WI38 (cell line): ENCODE measurements at regions not wholly inside any gene's neighbourhood (a gene's known extent, or its start where the extent isn't known, plus 50 kb on each side); places are given as distances from the start of the nearest gene placed in this dataset.
"Not testable (repeated sequence)": the region's sequence is repeated elsewhere in the genome, so short reads cannot be mapped to it uniquely, and the experiment has no call there.

Experiments
- H3K4me3 ChIP-seq: 2 replicates; pipeline ENCODE4 v1.5.1; 2011; ENCODE audit warnings: low read depth, mild to moderate bottlenecking, control low read depth, low read length
- TF ChIP-seq, protein P1 (sequence below): IDR thresholded peaks from 2 replicates; pipeline ENCODE4 v1.5.1; 2012; ENCODE audit warnings: low read depth, mild to moderate bottlenecking, control low read depth, low read length

DNA sequence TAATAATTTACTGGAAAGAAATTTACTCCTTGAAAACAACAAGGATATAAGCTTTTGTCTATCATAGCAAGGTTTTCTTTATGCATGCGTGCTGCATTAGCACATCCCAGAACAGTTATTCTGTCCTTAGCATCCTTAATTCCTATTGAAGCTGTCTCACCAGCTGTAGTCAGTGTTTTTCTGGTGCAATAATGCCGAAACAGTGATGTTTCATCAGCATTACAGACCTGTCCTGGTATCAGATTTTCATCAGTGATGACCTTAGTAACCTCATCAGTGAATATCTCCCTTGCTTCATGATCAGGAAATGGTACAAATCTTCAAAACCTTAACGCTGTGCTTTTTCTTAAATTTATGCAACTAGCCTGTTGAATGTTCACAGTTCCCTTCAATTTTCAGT, 264.7 kb upstream of the STARD13 start:
- no peak overlapping the region for H3K4me3 ChIP-seq
- TF ChIP-seq, protein P1, sequence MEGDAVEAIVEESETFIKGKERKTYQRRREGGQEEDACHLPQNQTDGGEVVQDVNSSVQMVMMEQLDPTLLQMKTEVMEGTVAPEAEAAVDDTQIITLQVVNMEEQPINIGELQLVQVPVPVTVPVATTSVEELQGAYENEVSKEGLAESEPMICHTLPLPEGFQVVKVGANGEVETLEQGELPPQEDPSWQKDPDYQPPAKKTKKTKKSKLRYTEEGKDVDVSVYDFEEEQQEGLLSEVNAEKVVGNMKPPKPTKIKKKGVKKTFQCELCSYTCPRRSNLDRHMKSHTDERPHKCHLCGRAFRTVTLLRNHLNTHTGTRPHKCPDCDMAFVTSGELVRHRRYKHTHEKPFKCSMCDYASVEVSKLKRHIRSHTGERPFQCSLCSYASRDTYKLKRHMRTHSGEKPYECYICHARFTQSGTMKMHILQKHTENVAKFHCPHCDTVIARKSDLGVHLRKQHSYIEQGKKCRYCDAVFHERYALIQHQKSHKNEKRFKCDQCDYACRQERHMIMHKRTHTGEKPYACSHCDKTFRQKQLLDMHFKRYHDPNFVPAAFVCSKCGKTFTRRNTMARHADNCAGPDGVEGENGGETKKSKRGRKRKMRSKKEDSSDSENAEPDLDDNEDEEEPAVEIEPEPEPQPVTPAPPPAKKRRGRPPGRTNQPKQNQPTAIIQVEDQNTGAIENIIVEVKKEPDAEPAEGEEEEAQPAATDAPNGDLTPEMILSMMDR = no peak

DNA sequence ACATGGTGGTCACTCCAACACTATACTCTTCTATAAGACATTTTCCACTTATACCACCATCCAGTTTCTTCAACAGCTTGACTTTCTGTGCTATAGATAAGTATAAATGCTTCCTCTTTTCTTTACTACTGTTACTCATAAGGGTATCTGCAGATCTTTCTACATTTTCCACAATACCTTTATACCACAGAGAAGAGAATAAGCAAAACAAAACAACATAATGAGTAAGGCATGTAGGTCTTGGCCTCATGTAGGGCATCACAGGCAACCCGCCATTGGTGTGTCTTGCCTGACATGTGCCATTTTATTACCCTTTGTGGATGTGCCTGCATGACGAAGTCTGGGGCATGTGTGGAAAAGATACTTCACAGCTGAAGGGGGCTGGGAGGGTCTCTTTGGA, 265.3 kb upstream of the STARD13 start:
- no peak overlapping the region for H3K4me3 ChIP-seq
- TF ChIP-seq, protein P1 = no peak

DNA sequence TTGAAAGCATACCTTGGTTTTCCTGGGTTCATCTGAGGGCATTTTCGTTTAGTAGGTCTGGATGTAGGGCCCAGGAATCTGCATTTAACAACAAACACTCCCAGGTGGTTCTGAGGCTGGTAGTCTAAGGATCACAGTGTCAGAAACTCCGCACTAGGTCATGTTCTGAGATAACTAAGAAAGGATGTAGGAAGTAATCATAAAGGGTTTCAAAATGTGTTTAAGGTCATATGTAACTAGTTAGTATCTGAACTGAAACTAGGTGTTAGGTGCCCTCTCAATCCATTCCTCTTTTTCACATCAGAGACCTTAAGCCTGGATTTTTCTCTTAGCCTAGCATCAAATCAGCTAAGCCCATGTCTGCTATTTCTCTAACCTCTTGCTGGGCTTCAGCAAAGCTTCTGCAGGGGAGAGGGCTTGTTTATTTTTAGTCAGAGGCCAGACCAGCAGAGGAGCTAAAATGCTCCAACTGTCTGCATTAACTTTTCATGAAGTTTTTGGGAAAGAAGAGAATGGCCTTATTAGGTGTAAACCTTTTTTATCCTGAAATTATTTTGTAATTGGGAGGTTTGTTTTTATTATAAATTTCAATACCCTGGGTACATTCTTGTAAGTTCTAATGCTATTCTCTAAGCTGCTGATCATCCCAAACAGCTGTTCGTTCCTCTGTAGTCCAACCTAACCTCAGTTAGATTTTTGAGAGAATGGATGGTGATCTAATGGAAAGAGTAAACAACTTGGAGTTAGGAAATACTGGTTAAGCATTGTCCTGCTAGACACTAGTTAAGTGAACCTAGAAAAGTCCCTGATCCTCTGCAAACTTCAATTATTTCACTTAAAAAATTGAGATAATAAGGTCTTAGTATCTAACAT, 262.8 kb upstream of the RFC3 start:
- TF ChIP-seq, protein P1 = no peak
- no peak overlapping the region for H3K4me3 ChIP-seq

DNA sequence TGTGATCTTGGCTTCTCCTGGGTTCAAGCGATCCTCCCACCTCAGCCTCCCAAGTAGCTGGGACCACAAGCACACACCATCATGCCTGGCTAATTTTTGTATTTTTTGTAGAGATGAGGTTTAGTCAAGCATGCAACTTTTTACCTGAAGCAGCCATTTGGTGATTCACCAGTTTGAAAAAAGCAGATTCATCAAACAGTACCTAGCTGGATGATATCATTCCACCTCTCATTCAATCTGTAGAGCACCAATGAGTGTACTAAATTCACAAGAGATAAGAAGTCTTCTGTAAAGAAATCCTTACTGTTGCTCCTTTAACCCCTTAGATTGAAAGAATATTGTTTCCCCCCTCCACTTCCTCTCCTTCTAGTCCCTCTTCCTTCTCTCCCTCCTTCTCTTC, 261.1 kb upstream of the RFC3 start:
- no peak overlapping the region for H3K4me3 ChIP-seq
- TF ChIP-seq, protein P1 = no peak

DNA sequence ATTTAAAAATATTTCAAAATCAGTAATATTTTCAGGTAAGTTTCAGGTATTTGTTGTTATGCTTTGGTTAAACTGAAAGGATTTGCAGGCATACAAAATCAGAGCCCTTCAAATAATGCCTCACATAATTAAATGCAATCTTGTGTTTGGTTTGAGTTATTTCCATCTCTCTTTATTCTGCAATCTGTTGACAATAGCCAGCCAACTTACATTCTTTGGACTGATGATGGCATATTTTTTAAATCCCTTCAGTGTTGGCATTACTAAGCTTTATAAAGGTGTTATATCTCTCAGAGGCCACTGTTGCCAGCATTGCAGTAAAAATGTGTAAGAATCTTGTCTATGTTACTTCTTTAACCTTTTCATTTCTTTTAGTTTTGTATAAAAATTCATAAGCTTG, 257.2 kb upstream of the RFC3 start:
- TF ChIP-seq, protein P1 = no peak
- no peak overlapping the region for H3K4me3 ChIP-seq

DNA sequence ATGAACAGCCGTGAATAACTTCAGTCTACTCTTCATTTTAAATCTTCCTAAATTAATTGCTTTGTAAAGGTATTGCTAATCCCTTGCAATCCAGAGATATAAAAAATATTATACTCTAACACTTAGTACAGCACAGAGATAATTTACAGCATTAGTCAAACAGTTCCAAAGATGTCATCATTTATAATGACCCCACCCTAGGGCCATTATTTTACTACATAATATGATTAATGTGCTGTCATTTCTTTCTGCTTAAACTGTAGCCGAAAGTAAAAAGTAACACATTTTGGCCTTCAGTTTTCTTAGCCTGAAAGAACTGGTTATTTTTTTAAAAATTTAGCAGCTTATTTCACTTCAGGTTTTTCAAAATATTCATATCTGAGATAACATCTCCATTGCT, 256.3 kb upstream of the RFC3 start:
- TF ChIP-seq, protein P1 = no peak
- H3K4me3 ChIP-seq = no peak overlapping the region

DNA sequence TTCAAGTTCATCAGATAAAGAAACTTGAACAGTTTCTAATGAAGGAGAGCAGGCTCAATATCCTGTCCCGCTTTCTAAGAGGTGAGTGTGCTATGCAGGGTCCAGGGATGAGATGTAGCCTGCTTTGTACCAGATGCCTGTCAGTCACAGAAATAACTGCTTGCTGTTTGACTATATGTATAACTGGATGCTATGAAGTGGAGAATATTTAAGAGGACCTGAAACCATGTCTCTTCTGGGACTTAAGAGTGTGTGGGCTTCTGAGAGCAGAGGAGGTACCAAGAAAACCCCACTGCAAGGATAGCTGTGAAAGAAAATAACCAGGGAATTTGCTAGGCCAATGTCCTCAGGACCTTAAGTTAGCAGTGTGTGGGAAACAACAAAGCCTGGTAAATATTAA, 246.3 kb upstream of the RFC3 start:
- H3K4me3 ChIP-seq = no peak overlapping the region
- TF ChIP-seq, protein P1 = no peak

DNA sequence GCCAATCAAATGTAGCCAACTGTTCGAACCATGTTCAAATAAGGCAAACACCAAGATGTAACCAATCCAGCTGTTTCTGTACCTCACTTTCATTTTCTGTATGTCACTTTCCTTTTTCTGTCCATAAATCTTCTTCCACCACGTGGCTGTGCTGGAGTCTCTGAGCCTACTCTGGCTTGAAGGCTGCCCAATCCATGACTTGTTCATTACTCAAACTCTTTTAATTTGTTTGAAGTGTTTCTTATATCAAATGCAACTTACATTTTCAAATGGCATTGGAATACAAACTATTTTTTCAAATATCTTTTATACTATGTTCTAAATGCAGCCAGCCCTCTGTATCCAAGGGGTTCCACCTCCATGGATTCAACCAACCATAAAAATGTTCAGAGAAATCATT, 245.6 kb upstream of the RFC3 start:
- H3K4me3 ChIP-seq = not testable (repeated sequence)
